ENCODE measurements at regions not wholly inside any gene's neighbourhood (a gene's known extent, or its start where the extent isn't known, plus 50 kb on each side); places are given as distances from the start of the nearest gene placed in this dataset.

GRCh38 chr3:78347176-78347575, 1307.3 kb downstream of the ROBO2 start:
- TF ChIP-seq CTCF (optimal IDR thresholded peaks at IDR 0.05 in 1 of 3, IDR thresholded peaks at IDR 0.05 in 1 of 3, conservative IDR thresholded peaks at IDR 0.05 in 1 of 3; ENCODE audit: extremely low read depth in 1 of 3, insufficient read depth in 2 of 3, low read length in 3 of 3) = no peak
- TF ChIP-seq EZH2 (IDR thresholded peaks at IDR 0.05; ENCODE audit: low read length) = no peak

Measured in keratinocyte (primary cell).